Motor neuron (in vitro differentiated cells): ENCODE measurements at regions not wholly inside any gene's neighbourhood (a gene's known extent, or its start where the extent isn't known, plus 50 kb on each side); places are given as distances from the start of the nearest gene placed in this dataset.
"Not testable (repeated sequence)": the region's sequence is repeated elsewhere in the genome, so short reads cannot be mapped to it uniquely, and the experiment has no call there.

Experiments used
- ATAC-seq, 8 experiments: fragments of 200-7000 bp; cut with Tn5 transposase; replicated peaks in 6 of 8; 2 replicates each; pipeline ENCODE4 v1.8.0; 2021; ENCODE audit warnings: mild to moderate bottlenecking in 8 of 8, moderate library complexity in 8 of 8
- H3K27ac ChIP-seq, 2 donors: fragments of 250-450 bp; sonication (Bioruptor Pico); 2 replicates each; pipeline ENCODE4 v1.9.0; 2021; ENCODE audit warnings: antibody characterized with exemption in 2 of 2, mild to moderate bottlenecking in 2 of 2, moderate library complexity in 1 of 2
- H3K4me1 ChIP-seq, 2 donors: fragments of 250-450 bp; sonication (Bioruptor Pico); replicated peaks in 1 of 2; 2 replicates each; pipeline ENCODE4 v1.6.1; 2021; ENCODE audit warnings: antibody characterized with exemption in 2 of 2, mild to moderate bottlenecking in 2 of 2, moderate library complexity in 1 of 2
- H3K4me3 ChIP-seq, 5 donors: fragments of 250-450 bp; sonication (Bioruptor Pico); 2 replicates each; pipeline ENCODE4 v1.9.0; 2021; ENCODE audit warnings: antibody characterized with exemption in 5 of 5, mild to moderate bottlenecking in 5 of 5, moderate library complexity in 4 of 5
- WGBS, 10 experiments: fragments of 450-650 bp; shearing (Covaris generic); methylation state at CpG; one replicate each; pipeline ENCODE4 v1.0.0; 2022; 5-methylcytosine and 5-hydroxymethylcytosine counted together
- in situ Hi-C, 9 experiments: fragments of 400-800 bp; cut with MboI; loops; one replicate each; pipeline ENCODE4 v1.15.0; 2021; ENCODE audit warnings: low sequenced_read_pairs in 9 of 9, low pct_unique_long_range_greater_than_20kb in 2 of 9; ENCODE audit not compliant: unreplicated experiment in 9 of 9

DNA sequence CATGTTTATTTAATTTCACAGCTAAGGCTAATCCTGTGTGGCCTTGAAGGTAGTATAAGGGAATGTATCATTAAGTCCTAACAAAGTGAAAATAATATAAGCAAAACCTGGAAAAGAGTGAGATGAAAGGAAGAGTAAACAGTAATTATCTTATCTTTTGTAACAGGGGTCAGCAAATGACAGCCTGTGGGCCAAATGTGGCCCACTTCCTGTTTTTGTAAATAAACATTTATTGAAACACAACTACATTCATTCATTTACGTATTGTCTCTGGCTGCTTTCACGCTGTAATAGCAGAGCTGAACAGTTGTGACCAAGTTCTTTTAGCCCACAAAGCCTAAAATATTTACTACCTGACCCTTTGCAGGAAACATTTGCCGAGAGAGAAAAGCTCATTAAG, 78.4 kb upstream of the HTR4 start:
- Histone ChIP-seq H3K4me1 (no peaks in the 10 kb centered on the region), H3K4me3 (no peak overlapping the region), H3K27ac (no peak overlapping the region)
- WGBS, 10 experiments = 51 to 92% (median 74%) methylated on average over 2 to 3 of the region's 3 CpGs
- in situ Hi-C loops = loop anchor here (10.0 to 25.0 kb wide), 10 partner anchors 262 to 830 kb away; partner anchors contain the start of genes AFAP1L1 (in 6 of the 9) and CSNK1A1 (in 3 of the 9)
- ATAC-seq = no peak

DNA sequence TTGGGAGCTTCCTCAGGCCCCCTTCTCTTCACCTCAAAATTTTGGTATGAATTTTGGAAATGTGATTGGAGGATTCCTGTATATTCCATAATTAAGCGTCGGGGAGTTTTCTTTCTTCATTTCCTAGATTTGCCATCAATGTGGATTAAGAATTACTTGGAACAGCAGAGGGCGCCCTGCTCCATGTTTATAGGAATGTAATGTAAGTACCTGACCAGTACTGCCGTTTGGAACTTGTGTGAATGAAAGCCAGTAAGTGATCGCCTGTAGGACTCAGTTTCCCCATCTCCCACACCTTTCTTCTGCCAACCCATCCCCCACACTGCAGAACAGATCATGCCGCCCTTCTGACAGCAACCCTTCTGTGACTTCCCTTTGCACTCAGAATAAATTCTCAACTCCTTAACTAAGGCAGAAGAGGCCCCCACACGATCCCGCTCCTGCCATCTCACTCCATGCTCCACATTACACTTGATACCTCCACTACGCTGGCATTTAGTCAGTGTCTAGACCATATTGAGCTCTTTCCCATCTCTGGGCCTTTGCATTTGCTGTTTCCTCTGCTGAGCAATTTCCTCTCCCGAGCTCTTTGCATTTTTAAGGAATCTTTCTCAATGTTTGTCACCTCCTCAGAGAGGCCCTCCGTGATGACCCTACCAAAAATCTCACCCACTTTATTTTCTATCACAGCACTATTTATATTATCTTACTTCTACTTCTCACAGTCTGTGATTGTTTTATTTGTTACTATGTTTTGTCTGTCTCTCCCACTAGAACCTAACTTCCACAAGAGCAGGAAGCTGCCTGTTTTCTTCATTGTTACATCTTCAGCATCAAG, 79.5 kb upstream of the HTR4 start:
- Histone ChIP-seq H3K4me1 (no peaks in the 10 kb centered on the region), H3K27ac (no peak overlapping the region), H3K4me3 (no peak overlapping the region)
- ATAC-seq = peak; percentile 32 to 68 (median 48)
- 0 to 58% (median 30%) methylated on average over 3 to 11 of the region's 11 CpGs; no CpG with 5 or more reads in 1 of the 10 experiments for WGBS, 10 experiments
- in situ Hi-C loops = loop anchor here (10.0 to 25.0 kb wide), 10 partner anchors 261 to 828 kb away; partner anchors contain the start of genes AFAP1L1 (in 6 of the 9) and CSNK1A1 (in 3 of the 9)

DNA sequence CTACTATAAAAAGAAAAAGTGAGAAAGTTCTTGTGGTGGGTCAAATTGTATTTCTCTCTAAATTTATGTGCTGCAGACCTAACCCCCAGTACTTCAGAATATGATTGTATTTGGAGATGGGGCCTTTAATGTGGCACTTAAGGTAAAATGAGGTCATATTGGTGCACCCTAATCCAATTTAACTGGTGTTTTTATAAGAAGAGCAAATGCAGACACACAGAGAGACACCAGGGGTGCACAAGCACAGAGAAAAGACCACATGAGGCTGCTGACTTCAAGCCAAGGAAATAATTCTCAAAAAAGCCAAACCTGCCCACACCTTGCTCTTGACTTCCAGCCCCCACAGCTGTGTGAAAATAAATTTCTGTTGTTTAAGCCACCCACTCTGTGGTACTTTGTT, 80.2 kb upstream of the HTR4 start:
- ATAC-seq = no peak
- Histone ChIP-seq H3K4me3 (no peak overlapping the region), H3K4me1 (no peaks in the 10 kb centered on the region), H3K27ac (no peak overlapping the region)
- in situ Hi-C loops = loop anchor here (10.0 to 25.0 kb wide), 10 partner anchors 260 to 828 kb away; partner anchors contain the start of genes AFAP1L1 (in 6 of the 9) and CSNK1A1 (in 3 of the 9)

DNA sequence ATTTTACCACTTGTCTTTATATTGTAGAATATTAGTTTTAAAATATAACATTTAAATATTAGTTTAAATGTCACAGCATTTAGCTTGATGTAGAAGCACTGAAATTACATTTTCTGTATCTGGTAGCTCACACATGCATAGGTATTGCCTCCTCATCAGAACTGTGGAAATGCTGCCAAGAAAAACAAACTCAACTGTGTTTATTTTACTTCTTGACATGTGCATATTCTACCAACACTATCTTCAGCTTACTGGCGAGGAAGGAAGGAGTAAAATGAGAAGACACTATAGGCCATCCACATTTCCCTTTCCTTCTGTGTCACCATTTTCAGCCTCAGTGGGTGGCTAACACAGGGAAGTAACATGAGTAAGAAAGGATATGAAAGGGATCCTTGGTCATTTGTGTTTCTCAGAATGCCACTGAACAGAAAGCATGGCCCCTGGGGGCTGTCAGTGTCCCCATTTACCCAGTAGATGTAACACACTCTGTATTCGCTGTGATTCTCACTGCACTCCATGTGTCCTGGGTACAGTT, 81.0 kb upstream of the HTR4 start:
- 0 to 100% (median 71%) methylated on average over 1 to 2 of the region's 2 CpGs; no CpG with 5 or more reads in 2 of the 10 experiments for WGBS, 10 experiments
- no peaks in the 10 kb centered on the region for H3K4me1 ChIP-seq
- in situ Hi-C loops = loop anchor here (10.0 to 25.0 kb wide), 10 partner anchors 259 to 827 kb away; partner anchors contain the start of genes AFAP1L1 (in 6 of the 9) and CSNK1A1 (in 3 of the 9)
- no peak overlapping the region for H3K4me3 ChIP-seq
- peak in 3 of 8 experiments; percentile 19 to 74 (median 43) for ATAC-seq
- no peak overlapping the region for H3K27ac ChIP-seq

DNA sequence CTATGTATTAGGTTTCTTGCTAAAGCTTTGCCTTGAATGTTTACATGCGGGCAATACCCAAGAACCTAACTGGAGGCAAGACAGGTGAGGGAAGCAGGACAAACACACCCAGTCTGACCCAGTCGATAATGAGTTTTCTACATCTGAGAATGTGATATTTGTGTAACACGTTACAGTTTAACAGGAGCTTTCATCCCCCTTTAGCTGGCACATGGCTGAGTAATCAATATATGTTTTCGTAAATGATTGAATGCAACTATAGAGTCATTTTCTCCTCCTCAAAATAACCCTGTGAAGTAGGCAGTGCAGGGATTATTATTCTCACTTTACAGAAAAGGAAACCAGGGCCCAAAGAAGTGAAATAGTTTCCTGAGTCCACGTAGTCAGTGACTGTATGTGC, 84.7 kb upstream of the HTR4 start:
- no peak for ATAC-seq
- 43 to 100% (median 67%) methylated on average over 1 to 5 of the region's 5 CpGs; no CpG with 5 or more reads in 1 of the 10 experiments for WGBS, 10 experiments
- H3K27ac ChIP-seq = no peak overlapping the region
- in situ Hi-C loops = loop anchor here (10.0 to 25.0 kb wide), 10 partner anchors 256 to 823 kb away; partner anchors contain the start of genes AFAP1L1 (in 6 of the 9) and CSNK1A1 (in 3 of the 9)
- no peaks in the 10 kb centered on the region for H3K4me1 ChIP-seq
- no peak overlapping the region for H3K4me3 ChIP-seq

DNA sequence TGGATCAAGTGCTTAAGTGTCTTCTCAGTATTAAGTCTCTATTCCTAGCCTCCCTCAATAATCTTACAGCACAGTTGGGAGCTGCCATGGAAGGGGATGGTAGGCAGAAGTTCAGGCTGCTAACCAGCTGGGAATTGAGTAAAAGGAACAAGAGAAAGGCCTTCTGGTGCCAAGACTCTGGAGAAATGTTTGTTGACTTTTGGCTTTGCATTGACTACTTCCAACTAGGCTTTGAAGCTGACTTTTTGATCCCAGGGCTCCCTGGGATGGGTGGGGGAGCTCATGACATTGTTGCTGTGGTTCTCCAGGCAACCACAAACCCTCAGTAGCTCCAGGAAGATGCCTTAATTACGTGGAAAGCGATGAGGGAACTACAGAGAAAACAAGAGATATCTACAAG, 85.2 kb upstream of the HTR4 start:
- Histone ChIP-seq H3K4me1 (no peaks in the 10 kb centered on the region), H3K4me3 (no peak overlapping the region), H3K27ac (no peak overlapping the region)
- WGBS, 10 experiments = 20 to 68% (median 41%) methylated on average over 1 to 2 of the region's 2 CpGs; no CpG with 5 or more reads in 4 of the 10 experiments
- in situ Hi-C loops = loop anchor here (10.0 to 25.0 kb wide), 10 partner anchors 255 to 823 kb away; partner anchors contain the start of genes AFAP1L1 (in 6 of the 9) and CSNK1A1 (in 3 of the 9)
- peak in 3 of 8 experiments; percentile 30 to 77 (median 57) for ATAC-seq

DNA sequence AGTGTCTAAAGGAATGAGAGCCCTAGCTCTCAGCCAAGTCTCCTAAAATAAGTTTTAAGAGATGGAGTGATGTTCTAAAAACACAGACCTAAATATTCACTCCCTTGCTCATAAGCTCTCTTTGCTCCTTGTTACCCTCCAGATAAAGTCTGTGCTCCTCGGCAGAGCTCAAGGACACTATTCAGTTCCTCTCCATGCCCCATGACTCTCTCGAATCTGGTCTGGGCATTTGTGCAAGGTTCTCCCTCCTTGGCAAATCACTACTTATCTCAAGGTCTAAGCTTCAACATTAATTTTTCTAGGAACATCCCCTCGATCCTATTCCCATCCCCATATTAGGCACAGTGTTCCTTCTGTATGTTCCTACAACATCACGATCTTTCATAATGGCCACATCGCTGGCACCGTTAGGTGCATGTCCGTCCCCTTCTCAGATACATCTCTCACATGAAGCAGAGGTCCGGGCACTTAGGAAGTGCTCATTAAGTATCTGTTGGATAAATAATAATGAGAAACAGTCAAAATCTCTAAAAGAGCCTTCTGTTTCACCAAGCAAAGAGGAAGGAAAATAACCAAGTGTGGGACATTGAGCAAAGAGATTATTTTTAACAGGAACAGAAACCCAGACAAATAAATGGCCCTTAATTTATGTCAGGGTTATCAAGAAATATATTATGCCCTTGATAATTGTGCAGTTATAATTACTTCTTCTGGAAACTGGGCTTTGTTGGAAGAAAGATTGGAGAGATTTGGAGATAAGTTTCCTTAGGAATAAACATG, 85.9 kb upstream of the HTR4 start:
- Histone ChIP-seq H3K27ac (no peak overlapping the region), H3K4me1 (no peaks in the 10 kb centered on the region), H3K4me3 (no peak overlapping the region)
- ATAC-seq = no peak
- WGBS, 10 experiments = 60 to 100% (median 77%) methylated on average over 2 to 8 of the region's 8 CpGs
- in situ Hi-C loops = loop anchor here (25.0 kb wide), 6 partner anchors 297 to 822 kb away; partner anchors contain the start of genes AFAP1L1 (in 6 of the 9) and CSNK1A1 (in 3 of the 9)

DNA sequence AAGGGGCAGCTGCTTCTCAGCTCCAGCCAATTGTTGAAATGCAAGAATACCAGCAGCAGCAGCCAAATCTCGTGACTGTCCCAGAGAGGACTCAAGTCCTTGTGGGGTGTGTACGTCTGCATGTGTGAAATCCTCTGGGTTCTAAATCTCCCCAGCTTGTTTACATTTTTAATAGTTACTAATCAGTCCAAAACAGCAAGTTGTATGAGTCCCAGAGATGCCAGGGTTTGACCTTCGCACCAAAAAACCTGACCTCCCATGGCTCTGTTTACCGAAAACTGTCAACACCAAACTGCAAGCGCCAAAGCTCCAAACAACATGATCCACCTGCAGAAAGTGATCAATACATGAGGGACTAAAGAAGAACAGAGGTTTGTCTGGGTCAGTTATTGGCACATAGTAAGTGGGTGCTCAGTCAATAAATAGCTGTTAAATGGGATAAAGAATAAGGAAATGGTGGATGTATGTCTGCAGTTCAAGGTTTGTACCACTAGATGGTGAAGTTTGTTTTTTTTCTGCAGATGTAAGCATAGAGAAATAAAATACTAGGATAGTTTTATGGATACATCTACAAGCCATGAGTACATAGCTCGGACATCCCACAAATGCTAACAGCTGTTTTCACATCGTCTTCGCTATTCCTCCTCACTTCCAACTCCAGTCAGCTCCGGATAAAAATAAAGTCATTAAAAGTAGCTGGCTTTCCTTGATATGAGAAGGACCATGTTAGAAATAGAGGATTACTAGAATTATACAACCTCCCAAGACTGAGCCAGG, 85.3 kb upstream of the ADRB2 start:
- in situ Hi-C loops = loop anchor here (25.0 kb wide), 6 partner anchors 296 to 821 kb away; partner anchors contain the start of genes AFAP1L1 (in 6 of the 9) and CSNK1A1 (in 3 of the 9)
- Histone ChIP-seq H3K4me3 (no peak overlapping the region), H3K4me1 (no peaks in the 10 kb centered on the region), H3K27ac (no peak overlapping the region)
- peak in 4 of 8 experiments; percentile 20 to 79 (median 74) for ATAC-seq
- WGBS, 10 experiments = 0 to 77% (median 60%) methylated on average over 3 to 9 of the region's 9 CpGs; no CpG with 5 or more reads in 1 of the 10 experiments

DNA sequence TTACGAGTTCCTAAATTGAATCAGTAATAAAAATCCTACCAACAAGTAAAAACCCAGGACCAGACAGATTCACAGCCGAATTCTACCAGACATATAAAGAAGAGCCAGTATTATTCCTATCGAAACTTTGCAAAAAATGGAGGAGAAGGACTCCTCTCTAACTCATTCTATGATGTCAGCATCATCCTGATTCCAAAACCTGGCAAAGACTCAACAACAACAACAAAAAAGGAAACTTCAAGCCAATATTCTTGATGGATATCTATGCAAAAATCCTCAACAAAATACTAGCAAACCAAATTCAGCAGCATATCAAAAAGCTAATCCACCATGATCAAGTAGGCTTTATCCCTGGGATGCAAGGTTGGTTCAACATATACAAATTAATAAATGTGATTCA, 84.6 kb upstream of the ADRB2 start:
- not testable (repeated sequence) for H3K4me3 ChIP-seq, H3K4me1 ChIP-seq, H3K27ac ChIP-seq
- in situ Hi-C loops = loop anchor here (25.0 kb wide), 6 partner anchors 296 to 821 kb away; partner anchors contain the start of genes AFAP1L1 (in 6 of the 9) and CSNK1A1 (in 3 of the 9)
- ATAC-seq = peak in 1 of 8 experiments; percentile 20
- 13 to 86% (median 59%) methylated on average over 1 to 3 of the region's 3 CpGs for WGBS, 10 experiments

DNA sequence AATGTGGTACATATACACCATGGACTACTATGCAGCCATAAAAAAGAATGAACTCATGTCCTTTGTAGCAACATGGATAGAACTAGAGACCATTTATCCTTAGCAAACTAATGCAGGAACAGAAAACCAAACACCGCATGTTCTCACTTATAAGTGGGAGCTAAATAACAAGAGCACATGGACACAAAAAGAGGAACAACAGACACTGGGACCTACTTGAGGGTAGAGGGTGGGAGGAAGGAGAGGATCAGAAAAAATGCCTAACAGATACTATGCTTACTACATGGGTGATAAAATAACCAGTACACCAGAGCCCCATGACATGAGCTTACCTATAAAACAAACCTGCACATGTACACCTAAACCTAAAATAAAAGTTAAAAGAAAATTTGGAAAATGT, 82.0 kb upstream of the ADRB2 start:
- in situ Hi-C loops = loop anchor here (25.0 kb wide), 6 partner anchors 293 to 818 kb away; partner anchors contain the start of genes AFAP1L1 (in 6 of the 9) and CSNK1A1 (in 3 of the 9)
- H3K4me1 ChIP-seq, H3K4me3 ChIP-seq, H3K27ac ChIP-seq, ATAC-seq: not testable (repeated sequence)
- 80 to 100% (median 100%) methylated on average over 1 of the region's 1 CpG; no CpG with 5 or more reads in 3 of the 10 experiments for WGBS, 10 experiments

DNA sequence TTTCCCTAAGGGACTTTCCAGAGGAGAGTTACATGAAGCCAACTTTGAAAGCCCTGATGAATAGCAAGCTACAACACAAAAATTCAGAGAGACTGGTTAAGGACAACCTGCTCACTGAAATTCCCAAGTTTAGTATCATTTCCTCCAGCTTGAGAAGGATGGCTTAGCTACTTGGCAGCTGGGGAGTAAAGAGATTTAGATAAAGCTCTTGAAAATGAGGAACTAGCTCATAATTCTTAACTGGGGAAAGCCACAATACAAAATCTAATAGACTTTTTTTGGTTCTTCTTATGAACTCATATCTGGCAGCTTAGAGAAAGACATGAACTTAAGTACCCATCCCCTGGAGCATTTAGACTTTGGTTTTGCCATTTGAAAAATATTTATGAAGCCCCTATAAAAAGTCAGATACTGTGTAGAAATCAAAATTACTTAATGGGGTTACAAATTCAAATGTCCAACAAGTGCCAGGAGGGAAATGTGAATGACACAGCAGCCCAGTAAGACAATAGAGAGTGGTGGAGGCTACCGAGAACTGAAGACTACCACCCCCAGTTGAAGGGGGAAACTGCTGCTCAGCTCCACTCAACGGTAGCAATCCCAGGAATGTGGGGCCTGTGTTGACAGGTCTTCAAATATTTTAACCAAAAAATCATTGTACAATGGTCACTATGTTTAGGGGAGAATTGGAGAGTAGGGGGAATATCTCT, 79.4 kb upstream of the ADRB2 start:
- Histone ChIP-seq H3K4me3 (no peak overlapping the region), H3K4me1 (no peaks in the 10 kb centered on the region), H3K27ac (no peak overlapping the region)
- in situ Hi-C loops = loop anchor here (25.0 kb wide), 6 partner anchors 290 to 815 kb away; partner anchors contain the start of genes AFAP1L1 (in 6 of the 9) and CSNK1A1 (in 3 of the 9)
- no peak for ATAC-seq
- WGBS, 10 experiments = 8 to 86% (median 54%) methylated on average over 1 to 2 of the region's 2 CpGs; no CpG with 5 or more reads in 2 of the 10 experiments
